ENCODE measurements at regions not wholly inside any gene's neighbourhood (a gene's known extent, or its start where the extent isn't known, plus 50 kb on each side); places are given as distances from the start of the nearest gene placed in this dataset.
"Not testable (repeated sequence)": the region's sequence is repeated elsewhere in the genome, so short reads cannot be mapped to it uniquely, and the experiment has no call there.

DNA sequence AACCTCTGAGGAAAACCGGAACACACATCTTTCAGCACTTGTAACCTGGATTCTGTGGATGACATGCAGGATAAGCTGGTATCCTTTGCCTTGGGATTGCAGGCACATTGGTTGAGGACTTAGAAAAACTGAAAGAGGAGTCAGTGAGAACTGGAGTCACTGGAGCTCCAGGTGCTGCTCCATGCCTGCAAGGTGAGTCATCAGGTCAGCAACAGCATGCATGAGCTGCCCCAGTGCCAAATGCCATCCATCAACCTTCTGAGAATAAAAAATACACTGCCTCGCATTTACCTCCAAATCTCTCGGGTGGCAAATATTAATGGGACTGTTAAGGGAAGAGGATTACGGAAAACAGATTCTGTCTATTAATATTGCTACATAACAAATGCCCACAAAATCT is 729.1 kb downstream of the NTRK3 start:
- no peak for DNase-seq

DNA sequence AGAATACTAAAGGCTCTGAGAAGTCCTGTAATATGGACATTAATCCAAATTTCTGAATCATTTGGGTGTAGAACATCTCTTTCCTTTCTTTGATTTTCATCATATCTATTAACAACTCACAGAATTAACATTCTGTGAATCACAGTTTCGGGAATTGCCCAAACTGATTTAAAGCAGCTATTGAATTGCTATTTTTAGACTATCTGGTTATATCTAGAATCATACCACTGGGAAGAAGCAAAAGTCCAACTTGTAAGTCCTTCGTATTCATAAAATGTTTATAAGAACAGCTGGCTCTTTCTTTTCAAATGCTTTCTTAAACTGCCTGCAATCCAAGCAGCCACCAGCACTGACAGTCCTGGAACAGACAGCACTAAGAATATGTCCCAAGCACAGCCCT is 733.0 kb downstream of the NTRK3 start:
- no peak for DNase-seq

DNA sequence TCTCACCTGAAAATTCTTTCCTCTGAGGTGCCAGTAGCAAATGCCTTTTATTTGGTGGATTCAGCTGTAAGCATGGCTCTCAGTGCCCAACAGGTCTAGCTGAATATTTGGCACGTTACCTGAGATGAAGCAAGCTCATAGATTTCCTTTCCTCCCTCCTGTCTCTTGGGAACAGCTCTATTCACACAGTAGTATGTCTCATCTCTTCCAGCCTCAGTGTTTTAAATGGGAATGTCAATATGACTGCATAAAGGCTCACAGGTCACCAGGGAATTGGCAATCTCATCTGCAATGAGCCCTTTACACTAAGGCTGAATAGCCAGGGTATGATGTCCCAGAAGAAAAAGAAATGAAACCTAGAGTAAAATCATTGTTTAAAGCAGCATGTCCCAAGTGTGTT is 733.5 kb downstream of the NTRK3 start:
- no peak for DNase-seq

DNA sequence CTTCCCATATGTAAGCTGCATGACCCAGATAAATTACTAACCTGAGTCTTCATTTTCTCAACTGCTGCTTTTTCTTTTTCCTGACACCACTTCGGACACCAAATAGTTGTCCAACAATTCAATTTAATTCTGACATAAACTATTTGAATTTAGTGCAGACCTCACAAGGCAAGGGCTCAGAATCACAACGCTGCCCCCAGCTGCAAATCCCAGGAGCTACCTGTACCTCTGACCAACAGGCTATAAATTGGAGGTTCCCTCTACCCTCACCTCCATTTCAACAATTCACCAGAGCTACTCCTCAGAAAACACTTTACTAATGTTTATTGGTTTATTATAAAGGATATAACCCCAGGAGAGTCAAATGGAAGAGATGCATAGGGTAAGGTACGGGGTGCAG is 737.6 kb downstream of the NTRK3 start:
- DNase-seq = no peak

DNA sequence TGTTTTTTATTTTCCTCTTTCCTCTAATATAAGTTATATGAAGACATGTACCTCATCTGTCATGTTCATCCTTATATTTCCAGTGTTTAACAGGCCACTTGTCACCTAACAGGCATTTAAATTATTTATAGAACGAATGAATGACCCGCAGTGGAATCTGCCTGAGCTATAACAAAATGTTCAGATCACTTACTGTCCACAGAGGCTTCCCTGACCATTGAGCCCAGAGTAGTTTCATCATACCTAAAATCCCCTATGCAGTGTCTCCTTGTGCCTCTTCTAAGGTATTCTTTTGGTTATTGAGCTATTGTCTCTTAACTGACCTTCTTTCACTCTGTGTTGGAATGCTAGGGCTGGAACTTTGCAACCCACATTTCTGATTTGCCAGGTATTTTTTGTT is 748.5 kb downstream of the NTRK3 start:
- DNase-seq = no peak

DNA sequence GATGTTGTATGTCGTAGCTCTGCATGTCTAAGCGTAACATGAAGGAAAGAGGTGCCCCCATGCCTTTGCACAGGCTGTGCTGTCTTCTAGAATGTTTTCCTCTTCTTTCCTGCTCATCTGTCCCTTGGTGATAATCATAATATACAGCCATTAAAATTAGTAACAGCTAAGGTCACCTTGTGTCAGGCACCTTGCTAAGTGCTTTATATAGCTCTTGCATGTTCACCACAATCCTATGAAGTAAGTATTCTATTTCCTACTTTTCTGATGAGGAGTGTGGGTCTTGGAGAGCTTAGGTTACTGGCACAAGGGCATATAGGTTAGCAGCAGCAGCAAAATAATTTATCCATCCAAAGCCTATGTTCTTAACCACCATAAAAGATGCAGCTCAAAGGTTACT is 754.4 kb downstream of the NTRK3 start:
- no peak for DNase-seq

DNA sequence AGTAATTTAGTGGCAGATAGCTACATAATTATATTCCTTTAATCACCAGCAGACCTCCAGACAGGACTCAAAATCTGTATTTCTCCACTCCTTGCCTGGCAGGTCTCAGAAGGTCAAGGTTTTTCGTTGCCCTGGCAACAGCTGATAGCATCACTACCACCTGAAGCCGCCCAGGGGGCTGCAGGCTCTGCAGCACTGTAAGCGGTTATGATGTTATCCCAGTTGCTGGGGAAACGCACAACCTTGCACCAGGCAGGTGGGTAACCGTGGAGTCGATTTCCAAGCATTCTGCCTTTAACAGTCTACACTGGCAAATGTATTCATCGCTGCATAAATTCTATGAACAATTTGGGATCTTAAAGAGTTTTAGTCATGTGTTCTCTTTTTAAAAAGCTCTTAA is 756.3 kb downstream of the NTRK3 start:
- DNase-seq = no peak

DNA sequence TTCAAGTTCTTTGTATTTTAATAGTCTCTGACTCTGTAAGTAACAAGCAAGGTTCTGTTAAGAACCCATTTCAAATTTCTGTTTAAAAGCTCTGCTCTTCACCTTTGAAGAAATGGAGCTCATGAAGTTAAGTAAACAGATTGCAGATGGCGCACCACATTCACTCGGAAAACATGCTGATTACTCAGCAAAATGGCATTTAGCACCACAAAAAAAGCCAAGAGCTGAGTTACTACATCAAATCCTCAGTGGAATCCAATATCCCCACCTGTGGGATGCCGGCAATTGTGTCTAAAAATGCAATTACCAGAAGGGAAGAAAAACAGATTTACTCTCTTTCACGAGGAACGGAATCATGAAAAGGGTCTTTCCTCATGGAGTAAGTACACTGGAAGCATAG is 758.0 kb downstream of the NTRK3 start:
- DNase-seq = no peak

DNA sequence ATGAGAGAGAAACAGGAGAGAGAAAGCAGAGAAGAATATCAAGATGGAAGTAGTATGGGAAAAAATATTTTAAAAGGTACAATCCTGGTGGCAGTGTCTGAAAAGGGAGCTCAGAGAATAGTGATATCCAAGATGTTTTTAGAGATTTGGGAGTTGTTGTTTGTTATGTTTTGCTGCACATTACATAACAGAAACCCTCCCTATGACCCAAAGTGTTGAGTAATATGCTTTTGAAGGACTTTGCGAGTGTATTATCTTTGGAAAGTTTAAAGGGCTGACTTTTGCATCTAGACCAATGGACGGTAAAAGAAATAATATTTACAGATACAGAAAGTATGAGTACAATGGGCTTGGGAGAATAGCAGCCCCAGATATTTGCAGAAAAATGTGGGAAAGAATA is 759.7 kb downstream of the NTRK3 start:
- no peak for DNase-seq

DNA sequence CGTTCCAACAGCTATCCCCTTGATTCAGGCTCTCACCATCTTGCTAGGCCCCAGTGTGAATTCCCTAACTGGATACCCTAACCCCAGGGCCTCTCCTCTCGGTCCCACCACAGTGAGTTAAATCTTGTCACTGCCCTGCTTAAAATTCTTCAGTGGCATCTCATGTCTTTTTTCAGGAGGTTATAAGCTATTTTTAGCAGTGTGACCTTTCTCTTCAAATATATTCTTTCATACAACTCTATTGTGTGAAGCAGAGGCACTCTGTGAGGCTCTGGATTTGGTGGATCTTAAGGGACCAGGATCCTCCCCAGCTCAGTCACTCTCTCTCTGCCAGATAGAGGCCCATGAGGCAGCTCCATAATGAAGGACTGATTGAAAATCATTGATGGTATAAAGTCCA is 760.4 kb downstream of the NTRK3 start:
- no peak for DNase-seq

DNA sequence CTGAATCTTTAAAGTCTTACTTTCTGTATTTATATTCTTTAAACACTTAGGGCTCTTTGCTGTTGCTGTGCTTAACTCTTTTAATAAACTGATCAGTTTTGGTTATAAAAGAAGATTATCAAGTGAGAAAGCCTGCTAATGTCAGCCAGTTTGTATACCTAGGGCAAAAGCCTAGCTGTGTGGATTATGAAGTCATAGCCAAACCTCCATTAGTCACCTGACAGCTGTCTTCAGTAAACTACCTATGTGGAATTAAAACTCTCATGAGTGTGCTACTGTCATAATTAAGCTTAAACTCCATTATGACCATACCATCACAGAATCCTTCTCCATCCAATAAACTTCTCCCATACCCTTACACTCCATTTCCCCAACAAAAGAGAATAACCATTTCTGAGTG is 762.7 kb downstream of the NTRK3 start:
- DNase-seq = no peak

DNA sequence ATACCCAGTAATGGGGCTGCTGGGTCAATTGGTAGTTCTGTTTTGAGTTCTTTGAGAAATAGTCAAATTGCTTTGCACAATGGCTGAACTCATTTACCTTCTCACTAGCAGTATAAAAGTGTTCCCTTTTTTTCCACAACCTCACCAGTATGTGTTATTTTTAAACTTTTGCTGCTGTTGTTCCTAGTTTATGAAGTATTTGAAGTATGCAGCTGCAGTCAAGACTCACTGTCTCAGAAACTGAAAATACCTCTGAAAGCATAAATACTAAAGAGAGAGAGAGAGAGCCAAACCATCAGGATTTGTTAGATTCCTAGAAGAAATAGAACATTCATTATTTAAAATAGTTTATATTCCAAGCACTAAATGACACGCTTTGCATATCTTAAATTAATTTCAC is 764.2 kb downstream of the NTRK3 start:
- DNase-seq = no peak

DNA sequence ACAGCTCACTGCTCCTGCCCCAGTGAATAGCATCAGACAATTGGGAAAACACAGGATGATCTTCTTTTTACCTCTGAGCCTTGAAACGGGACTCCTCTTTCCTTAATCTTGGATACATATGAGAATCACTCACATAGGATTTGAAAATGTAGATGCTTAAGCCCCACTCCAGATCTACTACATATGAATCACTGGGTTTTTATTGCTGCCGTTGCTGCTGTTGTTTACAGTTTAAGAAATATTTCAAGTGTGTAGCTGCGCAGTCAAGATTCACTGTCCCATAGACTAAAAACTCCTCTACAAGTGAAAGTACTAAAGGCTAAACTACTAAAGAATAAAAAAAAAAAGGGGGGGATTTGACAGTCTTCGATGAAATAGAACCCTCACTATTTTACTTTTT is 765.9 kb downstream of the NTRK3 start:
- DNase-seq = no peak

DNA sequence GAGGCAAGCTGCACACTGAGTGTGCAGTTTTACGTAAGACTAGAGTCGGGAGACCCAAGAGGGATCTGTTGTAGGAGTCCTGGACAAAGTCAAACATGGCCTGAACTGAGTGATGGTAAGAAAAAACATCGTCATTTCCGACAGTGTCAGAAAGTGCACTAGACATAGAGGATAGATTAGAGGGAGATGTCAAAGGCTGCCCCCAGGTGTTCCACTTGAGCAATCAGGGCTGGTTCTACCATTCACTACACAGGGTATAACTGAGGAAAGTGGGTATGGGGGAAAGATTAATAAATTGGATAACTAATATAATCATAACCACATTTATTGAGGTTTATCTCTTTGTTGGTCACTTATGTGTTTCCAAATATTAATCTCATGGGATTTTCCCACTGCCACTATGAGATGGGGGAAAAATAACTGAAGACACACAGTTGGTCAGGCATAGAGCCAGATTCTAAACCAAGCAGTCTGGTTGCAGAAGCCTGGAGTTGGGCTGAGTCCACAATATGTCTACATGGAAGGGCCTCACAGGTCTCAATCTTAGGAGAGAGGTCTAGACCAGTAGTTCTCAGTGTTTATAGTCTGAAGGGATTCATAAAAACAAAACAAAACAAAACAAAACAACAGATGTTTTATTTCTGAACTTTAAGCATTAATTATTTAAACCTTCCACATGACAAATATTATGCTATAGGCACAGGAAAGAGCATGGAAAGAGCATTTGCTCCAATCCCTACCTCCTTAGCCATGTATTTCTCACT is 766.5 kb downstream of the NTRK3 start:
- DNase-seq = no peak

DNA sequence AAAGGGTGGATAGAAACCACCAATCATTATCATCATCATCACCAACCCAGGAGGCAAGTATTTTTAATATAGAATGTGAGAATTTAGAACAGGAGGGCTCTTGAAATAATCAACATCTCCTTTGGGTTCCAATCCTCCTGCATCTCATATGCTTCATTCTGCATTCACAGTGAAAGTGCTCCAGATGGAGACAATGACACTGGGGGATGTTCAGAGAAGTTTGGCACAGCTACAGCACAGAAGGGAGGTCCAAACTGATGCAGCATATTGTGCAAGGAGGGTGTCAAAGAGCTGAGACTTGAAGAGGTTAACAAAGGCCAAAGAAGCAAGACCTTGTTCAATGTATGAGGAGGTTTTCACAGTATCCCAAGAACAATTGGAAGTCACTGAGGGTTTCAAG is 767.1 kb downstream of the NTRK3 start:
- DNase-seq = no peak

DNA sequence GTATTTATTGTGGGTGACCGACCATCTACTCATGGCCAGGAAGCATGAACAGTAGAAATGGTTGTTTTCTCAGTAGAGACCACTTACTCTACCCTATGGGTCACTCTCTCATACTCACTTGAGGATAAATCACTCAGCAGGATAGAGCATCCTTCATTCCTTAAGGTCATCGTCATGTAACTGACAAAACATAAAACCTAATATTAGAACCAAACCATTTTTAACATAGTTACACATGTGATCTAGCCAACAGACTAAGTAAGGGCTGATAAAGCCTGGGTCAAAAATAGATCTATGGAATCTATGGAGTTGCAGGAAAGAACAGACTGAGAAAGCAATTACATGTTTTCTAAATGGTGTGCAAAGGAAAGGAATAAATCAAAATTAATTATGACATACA is 769.1 kb downstream of the NTRK3 start:
- no peak for DNase-seq

DNA sequence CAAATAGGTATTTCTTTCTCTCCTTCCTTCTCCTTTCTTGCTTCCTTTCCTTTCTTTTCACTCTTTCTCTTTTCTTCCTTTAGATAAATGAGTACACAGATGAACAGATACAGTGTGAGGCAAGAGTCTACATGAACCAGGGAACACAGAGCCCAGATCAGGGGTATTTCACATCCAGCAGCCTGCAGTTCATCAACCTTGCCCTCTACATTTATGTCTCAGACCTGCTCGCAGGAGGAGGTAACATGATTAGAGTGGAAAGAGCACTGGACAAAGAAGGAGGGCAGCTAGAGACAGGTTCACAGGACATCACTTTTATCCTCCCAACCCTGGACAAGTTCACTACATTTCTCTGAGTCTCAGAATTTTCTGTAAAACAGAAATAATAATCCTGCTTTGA is 773.1 kb downstream of the NTRK3 start:
- no peak for DNase-seq

DNA sequence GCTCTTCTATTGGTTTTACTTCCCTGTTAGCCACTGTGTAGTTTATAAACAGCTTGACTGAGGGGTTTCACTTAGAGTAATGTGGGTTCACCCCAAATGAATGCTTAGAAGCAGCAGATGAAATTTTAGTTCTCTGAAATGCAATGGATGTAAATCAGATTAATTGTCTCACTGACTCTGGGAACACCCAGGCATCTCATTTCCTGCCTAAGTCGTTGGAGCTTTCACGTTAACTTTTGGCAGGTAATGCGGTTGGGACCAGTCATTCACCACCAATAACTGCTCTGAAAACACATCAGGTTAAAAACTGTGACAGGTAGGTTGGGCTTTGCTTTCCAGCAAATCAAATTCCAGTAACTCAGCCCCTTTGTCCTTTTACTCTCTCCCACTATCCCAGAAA is 775.4 kb downstream of the NTRK3 start:
- DNase-seq = no peak

DNA sequence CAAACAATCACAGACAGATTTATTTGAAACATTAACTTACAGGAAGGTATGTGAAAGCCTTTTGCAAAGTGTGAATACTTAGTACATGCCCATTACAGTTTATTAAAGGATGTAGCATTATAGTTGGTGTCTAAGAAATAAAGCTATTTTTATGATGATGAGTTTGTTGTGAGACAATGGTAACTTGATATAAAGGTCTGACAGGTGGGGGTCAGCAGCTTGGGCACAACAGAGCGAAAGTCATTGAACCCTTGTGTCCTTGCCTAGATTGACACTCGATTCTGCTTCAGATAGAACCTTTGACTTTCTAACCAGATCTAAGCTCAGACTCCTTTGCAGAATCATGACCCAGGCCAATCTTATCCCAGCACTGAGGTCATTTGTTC is 777.9 kb downstream of the NTRK3 start:
- DNase-seq = no peak

DNA sequence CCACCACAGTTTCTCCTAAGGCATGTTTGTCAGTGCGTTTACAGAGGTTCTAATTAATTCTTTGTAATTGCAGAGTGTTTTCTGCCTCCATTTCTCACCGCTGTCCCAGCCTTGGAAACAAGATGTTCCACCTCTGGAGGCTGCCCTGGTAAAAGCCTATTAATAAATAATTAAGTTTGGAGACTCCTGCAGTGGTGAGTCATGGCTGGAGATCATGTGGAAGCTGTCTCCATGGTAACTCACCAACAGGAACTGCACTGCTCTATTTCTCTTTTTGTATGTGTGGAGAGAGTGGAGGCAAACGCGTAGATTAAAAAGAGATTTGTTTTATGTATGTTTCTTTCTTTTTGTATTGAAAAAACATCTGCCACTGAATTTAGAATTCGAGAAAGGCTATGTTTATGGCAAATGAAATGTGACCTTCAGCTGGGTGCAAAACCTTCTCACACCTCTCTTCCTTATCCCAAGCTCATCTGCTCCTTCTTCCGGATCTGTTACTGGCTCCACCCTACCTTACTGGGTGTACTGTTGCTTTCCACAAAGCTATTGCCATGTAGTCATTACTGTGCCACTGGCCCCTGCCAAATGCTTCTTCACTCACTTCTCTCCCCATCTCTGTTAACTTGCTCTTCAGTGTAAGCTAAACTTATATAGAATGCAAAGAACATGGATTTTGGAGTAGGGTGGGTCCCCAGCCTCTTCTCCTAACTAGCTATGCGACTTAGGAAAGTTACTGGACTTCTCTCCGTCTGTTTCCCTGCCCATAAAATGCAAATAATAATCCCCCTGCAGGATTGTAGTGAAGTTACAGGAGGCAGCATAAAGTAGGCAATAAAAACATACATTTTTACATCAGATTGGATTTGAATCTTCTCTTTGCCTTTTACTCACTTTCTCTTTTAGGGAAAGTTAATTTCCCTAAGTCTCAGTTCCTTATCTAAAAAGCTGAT is 778.5 kb downstream of the NTRK3 start:
- DNase-seq = peak; percentile 18

DNA sequence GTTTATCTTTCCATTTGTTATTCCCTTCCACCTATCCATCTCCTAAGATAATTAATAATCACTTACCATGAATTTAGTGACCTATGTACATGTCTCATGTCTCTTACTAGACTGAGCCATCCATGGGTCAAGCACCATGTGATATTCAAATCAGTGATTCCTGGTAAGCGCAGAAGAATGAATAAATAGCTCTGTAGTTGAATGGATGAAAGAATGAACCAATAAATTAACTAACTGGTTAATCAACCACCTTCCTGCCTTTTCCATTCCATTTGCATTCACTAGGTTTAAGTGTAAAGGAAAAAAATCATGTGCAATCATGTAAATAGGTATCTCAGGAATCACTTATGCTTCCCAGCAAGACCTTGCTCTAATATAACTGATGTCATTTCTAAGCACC is 779.5 kb downstream of the NTRK3 start:
- DNase-seq = no peak

DNA sequence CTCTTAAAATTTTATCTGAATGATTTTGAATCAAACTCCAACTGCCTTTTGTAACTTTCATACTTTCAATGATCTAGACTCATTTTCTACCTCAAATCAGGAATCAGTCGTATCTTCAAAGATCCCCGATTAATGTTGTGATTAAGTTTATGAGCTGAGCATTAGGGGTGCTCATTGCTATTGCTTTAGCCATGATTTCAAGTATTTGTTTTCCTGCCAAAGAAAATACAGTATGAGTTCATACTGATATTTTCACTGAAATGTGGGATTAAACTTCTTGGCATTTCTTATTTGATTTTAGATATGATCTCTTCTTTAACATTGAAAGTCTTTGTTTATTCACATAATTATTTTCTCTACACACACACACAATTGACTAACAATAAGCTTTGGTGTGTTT is 785.6 kb downstream of the NTRK3 start:
- no peak for DNase-seq

DNA sequence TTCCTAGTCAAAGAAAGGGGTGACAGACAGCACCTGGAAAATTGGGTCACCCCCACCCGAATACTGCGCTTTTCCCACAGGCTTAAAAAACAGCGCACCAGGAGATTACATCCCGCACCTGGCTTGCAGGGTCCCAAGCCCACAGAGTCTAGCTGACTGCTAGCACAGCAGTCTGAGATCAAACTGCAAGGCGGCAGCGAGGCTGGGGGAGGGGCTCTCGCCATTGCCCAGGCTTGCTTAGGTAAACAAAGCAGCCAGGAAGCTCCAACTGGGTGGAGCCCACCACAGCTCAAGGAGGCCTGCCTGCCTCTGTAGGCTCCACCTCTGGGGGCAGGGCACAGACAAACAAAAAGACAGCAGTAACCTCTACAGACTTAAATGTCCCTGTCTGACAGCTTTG is 792.6 kb downstream of the NTRK3 start:
- DNase-seq = not testable (repeated sequence)

DNA sequence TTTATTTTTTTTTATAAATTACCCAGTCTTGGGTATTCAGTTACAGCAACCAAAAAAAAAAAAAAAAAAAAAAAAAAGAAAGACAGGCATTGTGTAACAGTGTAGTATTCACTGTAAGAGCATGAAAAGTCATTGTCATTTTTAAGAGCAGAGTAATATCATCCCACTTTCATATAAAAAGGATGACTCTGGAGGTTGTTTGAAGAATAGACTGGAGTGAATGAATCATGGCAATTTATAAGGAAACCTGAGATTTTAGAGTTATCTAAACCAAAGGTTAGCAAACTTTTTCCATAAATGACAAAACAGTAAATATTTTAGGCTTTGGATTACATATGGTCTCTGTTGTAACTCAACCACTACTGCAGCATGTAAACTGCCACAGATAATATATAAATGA is 794.9 kb downstream of the NTRK3 start:
- no peak for DNase-seq

DNA sequence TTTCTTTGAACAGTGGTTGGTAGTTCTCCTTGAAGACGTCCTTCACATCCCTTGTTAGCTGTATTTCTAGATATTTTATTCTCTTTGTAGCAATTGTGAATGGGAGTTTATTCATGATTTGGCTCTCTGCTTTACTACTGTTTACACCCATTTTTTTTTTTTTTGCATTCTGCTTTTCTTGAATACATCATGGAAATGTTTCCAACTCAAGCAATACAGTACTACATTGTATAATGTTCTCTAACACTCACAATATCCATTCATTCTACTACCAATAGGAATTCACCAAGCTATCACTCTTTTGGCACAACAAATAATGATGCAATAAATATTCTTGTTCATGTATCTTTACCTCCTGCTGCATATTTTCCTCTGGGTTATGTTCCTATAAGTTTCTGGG is 801.7 kb downstream of the NTRK3 start:
- DNase-seq = no peak
